AG04450 (cell line): ENCODE measurements at regions not wholly inside any gene's neighbourhood (a gene's known extent, or its start where the extent isn't known, plus 50 kb on each side); places are given as distances from the start of the nearest gene placed in this dataset.

ENCODE experiments used
- CTCF ChIA-PET: fragments of 300-600, 350-600 bp; formaldehyde crosslinking; extraction: SDS; loops from one replicate; lab custom pipeline; 2022; ENCODE audit warnings: antibody characterized with exemption, inconsistent platforms; lab: Charles Lee
- POLR2A ChIA-PET: fragments of 350-600 bp; formaldehyde crosslinking; extraction: SDS; loops from one replicate; lab custom pipeline; 2021; ENCODE audit warnings: antibody characterized with exemption, inconsistent platforms; lab: Yijun Ruan, JAX
- DNase-seq: peaks from one replicate; pipeline ENCODE4 v3.0.0-alpha.2; 2011; ENCODE audit warnings: low read depth, low spot score
- H3K27ac ChIP-seq: one replicate; pipeline ENCODE4 v1.5.1; 2012; ENCODE audit warnings: low read depth, low read length, control low read depth
- H3K27me3 ChIP-seq: one replicate; pipeline ENCODE4 v1.6.0; 2012; ENCODE audit warnings: low read length; ENCODE audit not compliant: control insufficient read depth, insufficient read depth
- H3K4me3 ChIP-seq: 2 replicates; pipeline ENCODE4 v1.5.1; 2011; ENCODE audit warnings: mild to moderate bottlenecking, low read depth, low read length, control low read depth
- H3K9me3 ChIP-seq: 2 replicates; pipeline ENCODE4 v1.5.1; 2012; ENCODE audit warnings: low read length; ENCODE audit not compliant: control insufficient read depth, insufficient read depth
- TF ChIP-seq, protein P1 (sequence below): IDR thresholded peaks from 2 replicates; pipeline ENCODE4 v1.5.1; 2011; ENCODE audit warnings: low read depth, low read length, control low read depth, inconsistent platforms

DNA sequence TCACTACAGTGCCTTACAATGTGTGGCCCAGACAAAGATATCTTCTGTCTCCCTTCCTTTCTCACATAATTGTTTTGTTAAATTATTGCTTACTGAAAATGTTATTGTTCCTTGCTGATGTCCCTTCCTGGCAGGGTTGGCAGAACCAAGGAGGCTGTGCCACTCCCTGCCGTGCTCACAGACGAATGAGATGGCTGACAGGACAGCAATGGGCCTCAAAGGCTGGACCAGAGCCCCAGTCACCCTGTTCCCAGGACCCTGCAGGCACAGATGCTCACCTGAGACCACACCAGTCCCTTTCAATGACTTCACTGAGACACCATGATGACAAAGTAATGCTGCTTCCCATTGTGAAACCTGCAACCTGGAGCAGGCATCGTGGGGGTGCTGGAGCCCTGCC is 375.1 kb downstream of the HACE1 start:
- CTCF ChIA-PET, result no interaction called here
- Histone ChIP-seq H3K9me3 (no peaks in the 10 kb centered on the region), H3K27me3 (no peaks in the 10 kb centered on the region), H3K4me3 (no peak overlapping the region), H3K27ac (no peak overlapping the region)
- DNase-seq, result no peak
- TF ChIP-seq, protein P1, sequence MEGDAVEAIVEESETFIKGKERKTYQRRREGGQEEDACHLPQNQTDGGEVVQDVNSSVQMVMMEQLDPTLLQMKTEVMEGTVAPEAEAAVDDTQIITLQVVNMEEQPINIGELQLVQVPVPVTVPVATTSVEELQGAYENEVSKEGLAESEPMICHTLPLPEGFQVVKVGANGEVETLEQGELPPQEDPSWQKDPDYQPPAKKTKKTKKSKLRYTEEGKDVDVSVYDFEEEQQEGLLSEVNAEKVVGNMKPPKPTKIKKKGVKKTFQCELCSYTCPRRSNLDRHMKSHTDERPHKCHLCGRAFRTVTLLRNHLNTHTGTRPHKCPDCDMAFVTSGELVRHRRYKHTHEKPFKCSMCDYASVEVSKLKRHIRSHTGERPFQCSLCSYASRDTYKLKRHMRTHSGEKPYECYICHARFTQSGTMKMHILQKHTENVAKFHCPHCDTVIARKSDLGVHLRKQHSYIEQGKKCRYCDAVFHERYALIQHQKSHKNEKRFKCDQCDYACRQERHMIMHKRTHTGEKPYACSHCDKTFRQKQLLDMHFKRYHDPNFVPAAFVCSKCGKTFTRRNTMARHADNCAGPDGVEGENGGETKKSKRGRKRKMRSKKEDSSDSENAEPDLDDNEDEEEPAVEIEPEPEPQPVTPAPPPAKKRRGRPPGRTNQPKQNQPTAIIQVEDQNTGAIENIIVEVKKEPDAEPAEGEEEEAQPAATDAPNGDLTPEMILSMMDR, result no peak
- POLR2A ChIA-PET, result no interaction called here

DNA sequence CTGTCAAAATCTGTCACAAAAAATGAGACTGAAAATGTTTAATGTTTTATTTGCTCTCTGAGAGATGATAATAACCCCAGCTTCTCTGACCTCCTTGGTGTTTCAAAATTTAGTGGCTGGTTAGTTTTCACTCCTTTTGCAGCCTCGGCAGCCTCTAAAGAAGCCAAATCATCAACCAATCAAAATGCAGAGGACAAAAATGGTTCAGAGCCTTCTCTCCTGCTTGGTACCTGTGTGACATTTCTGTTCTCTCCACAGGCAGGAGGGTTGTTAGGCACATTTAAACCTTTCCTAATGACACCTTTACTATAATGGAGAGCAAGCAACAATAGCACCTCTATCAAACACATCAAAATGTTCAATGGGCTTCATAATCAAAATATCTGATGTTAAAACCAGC is 375.5 kb downstream of the HACE1 start:
- CTCF ChIA-PET, result no interaction called here
- Histone ChIP-seq H3K9me3 (no peaks in the 10 kb centered on the region), H3K4me3 (no peak overlapping the region), H3K27me3 (no peaks in the 10 kb centered on the region), H3K27ac (no peak overlapping the region)
- POLR2A ChIA-PET, result no interaction called here
- no peak for DNase-seq
- TF ChIP-seq, protein P1, result no peak

DNA sequence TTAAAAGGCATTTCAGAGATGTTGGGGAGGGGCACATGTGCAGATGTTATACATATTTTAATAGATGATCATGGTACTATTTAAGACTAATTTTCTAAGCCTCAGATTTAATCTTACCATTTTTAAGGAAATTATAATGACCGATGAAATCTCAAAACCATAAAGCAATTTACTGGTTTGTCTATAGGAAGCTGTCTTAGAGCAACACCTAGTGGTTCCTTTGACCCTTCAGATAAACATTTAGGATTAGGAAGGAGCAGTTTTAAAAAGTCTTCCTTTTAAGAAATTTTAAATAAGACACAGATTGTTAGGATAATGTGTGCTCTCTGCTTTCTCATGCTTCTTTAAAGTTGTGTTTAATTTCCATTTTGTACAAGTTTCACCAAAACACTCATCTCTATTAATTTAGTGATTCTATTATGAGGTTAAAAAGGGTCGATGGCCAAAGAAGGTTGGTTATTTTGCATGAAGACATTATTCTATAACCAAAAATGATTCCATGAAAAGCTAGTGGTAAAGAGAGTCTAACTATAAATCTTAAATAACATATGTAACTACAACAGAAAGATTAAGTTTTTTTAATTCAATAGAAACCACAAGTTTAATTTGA is 376.4 kb downstream of the HACE1 start:
- POLR2A ChIA-PET, result no interaction called here

DNA sequence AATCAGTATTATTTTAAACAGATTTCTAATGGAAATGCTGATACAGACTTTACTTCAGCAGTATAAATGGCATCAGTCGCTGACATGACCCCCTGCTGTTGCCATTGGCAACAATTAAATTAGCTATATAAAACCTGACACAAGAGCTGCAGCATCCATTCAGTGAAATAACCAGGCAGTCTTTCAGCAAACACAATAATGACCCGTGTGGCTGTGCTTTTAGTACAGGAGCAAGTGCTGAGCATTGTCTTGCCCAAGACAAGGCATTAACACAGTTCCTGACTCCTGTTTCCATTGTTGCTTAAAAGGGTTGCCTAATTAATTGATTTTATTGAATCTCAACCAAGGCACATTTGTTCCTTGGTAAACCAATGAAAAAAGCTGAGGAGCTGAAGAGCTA is 382.1 kb downstream of the HACE1 start:
- Histone ChIP-seq H3K9me3 (no peaks in the 10 kb centered on the region), H3K27me3 (no peaks in the 10 kb centered on the region), H3K4me3 (no peak overlapping the region), H3K27ac (no peak overlapping the region)
- POLR2A ChIA-PET, result no interaction called here
- TF ChIP-seq, protein P1, result no peak
- DNase-seq, result no peak
- CTCF ChIA-PET, result no interaction called here

More for the DNA sequence above, 376.4 kb downstream of the HACE1 start:
- H3K27me3 ChIP-seq, result no peaks in the 10 kb centered on the region
- TF ChIP-seq, protein P1, result no peak
- CTCF ChIA-PET, result no interaction called here
- H3K9me3 ChIP-seq, result no peaks in the 10 kb centered on the region
- DNase-seq, result no peak
- no peak overlapping the region for H3K4me3 ChIP-seq
- no peak overlapping the region for H3K27ac ChIP-seq

DNA sequence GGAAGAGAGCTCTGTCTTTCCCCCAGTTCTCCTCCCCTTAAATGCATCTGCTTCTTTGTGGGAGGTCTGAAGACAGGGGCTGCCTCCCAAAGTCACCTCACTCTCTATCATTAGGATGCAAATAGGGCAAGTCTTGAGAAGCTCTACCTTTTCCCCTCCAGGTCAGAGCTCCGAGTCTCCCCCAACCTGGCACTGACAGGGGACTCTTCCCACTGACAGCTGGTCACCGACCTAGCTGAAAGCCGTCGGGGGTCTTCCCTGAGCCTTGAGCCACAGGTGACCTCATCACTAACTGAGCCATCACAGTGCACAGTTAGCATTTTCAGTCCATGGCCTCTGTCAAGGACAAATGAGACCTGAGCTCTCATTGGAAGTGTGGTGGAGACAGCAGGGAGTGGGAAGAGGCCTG is 386.7 kb downstream of the HACE1 start:
- Histone ChIP-seq H3K27ac (no peak overlapping the region), H3K4me3 (no peak overlapping the region), H3K9me3 (no peaks in the 10 kb centered on the region), H3K27me3 (no peaks in the 10 kb centered on the region)
- POLR2A ChIA-PET, result no interaction called here
- CTCF ChIA-PET, result no interaction called here
- TF ChIP-seq, protein P1, result no peak
- no peak for DNase-seq
